ENCODE measurements at regions not wholly inside any gene's neighbourhood (a gene's known extent, or its start where the extent isn't known, plus 50 kb on each side); places are given as distances from the start of the nearest gene placed in this dataset.
A peak's percentile ranks its signal among the peaks of the same experiment; 100 is the strongest.

GRCh38 chr7:123054357-123055133 is 59.0 kb upstream of the TAS2R16 start:
- TF ChIP-seq CTCF (IDR thresholded peaks at IDR 0.05) = peak; percentile 48
- TF ChIP-seq ZFX (IDR thresholded peaks at IDR 0.05; ENCODE audit: borderline replicate concordance) = no peak

Data from 22Rv1 (cell line).